Endodermal cell (in vitro differentiated cells): ENCODE measurements at regions not wholly inside any gene's neighbourhood (a gene's known extent, or its start where the extent isn't known, plus 50 kb on each side); places are given as distances from the start of the nearest gene placed in this dataset.

Source experiments
- DNase-seq: peaks from one replicate; pipeline ENCODE4 v3.0.0-alpha.2; 2017
- H3K27ac ChIP-seq: 2 replicates; pipeline ENCODE4 v1.5.1; 2013; ENCODE audit warnings: mild to moderate bottlenecking, low read depth, low read length, moderate library complexity
- H3K27me3 ChIP-seq: 2 replicates; pipeline ENCODE4 v1.6.1; 2013; ENCODE audit warnings: mild to moderate bottlenecking, low read length, moderate library complexity; ENCODE audit not compliant: insufficient read depth, control insufficient read depth, poor library complexity, severe bottlenecking
- H3K36me3 ChIP-seq: 2 replicates; pipeline ENCODE4 v1.7.0; 2013; ENCODE audit warnings: mild to moderate bottlenecking, low read length, moderate library complexity; ENCODE audit not compliant: control insufficient read depth, insufficient read depth
- H3K4me1 ChIP-seq: one replicate; pipeline ENCODE4 v1.7.0; 2013; ENCODE audit warnings: low read length; ENCODE audit not compliant: control insufficient read depth, insufficient read depth
- H3K4me3 ChIP-seq: 2 replicates; pipeline ENCODE4 v1.5.1; 2013; ENCODE audit warnings: mild to moderate bottlenecking, low read length, moderate library complexity
- H3K9ac ChIP-seq: 2 replicates; pipeline ENCODE4 v1.6.1; 2013; ENCODE audit warnings: mild to moderate bottlenecking, low read length, moderate library complexity; ENCODE audit not compliant: poor library complexity, severe bottlenecking; ENCODE audit errors: extremely low read depth
- H3K9me3 ChIP-seq: 2 replicates; pipeline ENCODE4 v1.6.1; 2013; ENCODE audit warnings: mild to moderate bottlenecking, low read length, moderate library complexity; ENCODE audit not compliant: control insufficient read depth
- H3K27ac Mint-ChIP-seq: 2 replicates; pipeline ENCODE4 v1.8.0; 2020; ENCODE audit warnings: mixed read lengths
- H3K27me3 Mint-ChIP-seq: 2 replicates; pipeline ENCODE4 v1.8.0; 2021; ENCODE audit warnings: mild to moderate bottlenecking, mixed read lengths; ENCODE audit not compliant: insufficient read depth
- H3K36me3 Mint-ChIP-seq: 2 replicates; pipeline ENCODE4 v1.8.0; 2020; ENCODE audit warnings: low read depth, mixed read lengths
- H3K4me1 Mint-ChIP-seq: 2 replicates; pipeline ENCODE4 v1.8.0; 2020; ENCODE audit warnings: mixed read lengths
- H3K4me3 Mint-ChIP-seq: 2 replicates; pipeline ENCODE4 v1.8.0; 2020; ENCODE audit warnings: mild to moderate bottlenecking, moderate library complexity, mixed read lengths
- H3K9me3 Mint-ChIP-seq: 2 replicates; pipeline ENCODE4 v1.8.0; 2020; ENCODE audit warnings: mild to moderate bottlenecking, mixed read lengths
- CTCF ChIP-seq: fragments of 200-600 bp; sonication (generic); conservative IDR thresholded peaks from 2 replicates; pipeline ENCODE4 v1.5.0; 2021; ENCODE audit warnings: antibody characterized with exemption, mild to moderate bottlenecking
- WGBS, 2 experiments: methylation state at CpG; one replicate each; pipeline versions ENCODE4 v1.1.5 to v1.1.7; 2013; ENCODE audit warnings: missing lambda C conversion rate in 2 of 2, mixed read lengths in 1 of 2; ENCODE audit not compliant: insufficient coverage in 1 of 2, insufficient read length in 1 of 2; 5-methylcytosine and 5-hydroxymethylcytosine counted together

- Mint-ChIP-seq H3K27me3 (no peaks in the 10 kb centered on the region), H3K4me1 (no peaks in the 10 kb centered on the region), H3K9me3 (peaks cover 10% of the 10 kb centered on the region), H3K27ac (no peak overlapping the region), H3K36me3 (no peaks in the 10 kb centered on the region), H3K4me3 (no peak overlapping the region)
- no peaks in the 10 kb centered on the region for H3K36me3 ChIP-seq
- no peaks in the 10 kb centered on the region for H3K27me3 ChIP-seq
- no peak for TF ChIP-seq CTCF
- 81 to 86% methylated on average over 3 of the region's 3 CpGs for WGBS, 2 experiments
- H3K27ac ChIP-seq, result no peak overlapping the region
- no peak for DNase-seq
- no peaks in the 10 kb centered on the region for H3K4me1 ChIP-seq
- H3K9me3 ChIP-seq, result peaks cover 5% of the 10 kb centered on the region
- no peak overlapping the region for H3K4me3 ChIP-seq
- H3K9ac ChIP-seq, result no peak overlapping the region
Measured at GRCh38 chr4:147355032-147355656, 125.8 kb upstream of the EDNRA start.

GRCh38 chr4:147355847-147356246 is 125.0 kb upstream of the EDNRA start:
- H3K36me3 Mint-ChIP-seq, result no peaks in the 10 kb centered on the region
- H3K4me3 Mint-ChIP-seq, result no peak overlapping the region
- Histone ChIP-seq H3K27ac (no peak overlapping the region), H3K36me3 (no peaks in the 10 kb centered on the region), H3K4me1 (no peaks in the 10 kb centered on the region), H3K9me3 (peaks cover 5% of the 10 kb centered on the region), H3K27me3 (no peaks in the 10 kb centered on the region), H3K9ac (no peak overlapping the region), H3K4me3 (no peak overlapping the region)
- no peaks in the 10 kb centered on the region for H3K27me3 Mint-ChIP-seq
- DNase-seq, result no peak
- no peaks in the 10 kb centered on the region for H3K4me1 Mint-ChIP-seq
- TF ChIP-seq CTCF, result no peak
- peaks cover 10% of the 10 kb centered on the region for H3K9me3 Mint-ChIP-seq
- H3K27ac Mint-ChIP-seq, result no peak overlapping the region
- 90% methylated on average over 1 of the region's 1 CpG; no CpG with 5 or more reads in 1 of the 2 experiments for WGBS, 2 experiments

DNA sequence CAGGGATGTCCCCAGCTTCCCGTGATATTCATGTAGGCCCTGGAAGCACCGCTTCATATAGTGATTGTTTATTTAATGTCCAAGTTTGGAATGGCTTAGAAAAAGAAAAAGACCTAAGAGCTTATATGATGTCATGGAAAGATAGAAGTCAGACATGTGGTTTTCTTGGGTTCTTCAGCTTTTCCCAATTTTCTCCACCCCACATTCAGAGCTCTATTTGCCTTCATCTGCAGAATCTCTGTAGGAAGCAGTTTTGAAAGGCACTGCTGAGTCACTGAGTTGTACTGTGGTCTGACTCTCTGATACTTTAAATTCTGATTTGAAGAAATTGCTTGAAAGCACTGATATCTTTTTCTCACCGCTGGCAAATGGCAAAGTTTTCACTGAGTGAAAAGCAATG is 120.6 kb upstream of the EDNRA start:
- Mint-ChIP-seq H3K27ac (no peak overlapping the region), H3K27me3 (no peaks in the 10 kb centered on the region), H3K4me3 (no peak overlapping the region), H3K36me3 (no peaks in the 10 kb centered on the region), H3K4me1 (no peaks in the 10 kb centered on the region), H3K9me3 (peaks cover 10% of the 10 kb centered on the region)
- no peak for TF ChIP-seq CTCF
- 64 to 100% methylated on average over 1 to 3 of the region's 3 CpGs for WGBS, 2 experiments
- Histone ChIP-seq H3K9me3 (peaks cover 5% of the 10 kb centered on the region), H3K36me3 (no peaks in the 10 kb centered on the region), H3K27me3 (no peaks in the 10 kb centered on the region), H3K4me3 (no peak overlapping the region), H3K9ac (no peak overlapping the region), H3K27ac (no peak overlapping the region), H3K4me1 (no peaks in the 10 kb centered on the region)
- DNase-seq, result no peak
